ENCODE measurements at regions not wholly inside any gene's neighbourhood (a gene's known extent, or its start where the extent isn't known, plus 50 kb on each side); places are given as distances from the start of the nearest gene placed in this dataset.
A peak's percentile ranks its signal among the peaks of the same experiment; 100 is the strongest.

GRCh38 chr17:77882481-77883212 lies 75.9 kb upstream of the TNRC6C start:
- H3K27ac ChIP-seq (ENCODE audit: low read depth): no peak overlapping the region
- no peak for DNase-seq (ENCODE audit: extremely low spot score)
- no peaks in the 10 kb centered on the region for H3K36me3 ChIP-seq (ENCODE audit: insufficient read depth)
- H3K4me3 ChIP-seq (ENCODE audit: low read depth, low read length): no peak overlapping the region
- H3K4me1 ChIP-seq (ENCODE audit: insufficient read depth): no peaks in the 10 kb centered on the region
- WGBS: 52% methylated on average over 12 of the region's 12 CpGs

GRCh38 chr17:77883213-77883650 lies 75.3 kb upstream of the TNRC6C start:
- WGBS: 94% methylated on average over 10 of the region's 10 CpGs
- Histone ChIP-seq H3K27ac (ENCODE audit: low read depth) (no peak overlapping the region), H3K36me3 (ENCODE audit: insufficient read depth) (no peaks in the 10 kb centered on the region), H3K4me1 (ENCODE audit: insufficient read depth) (no peaks in the 10 kb centered on the region), H3K4me3 (ENCODE audit: low read depth, low read length) (no peak overlapping the region)
- no peak for DNase-seq (ENCODE audit: extremely low spot score)

GRCh38 chr17:77884019-77884418 lies 74.5 kb upstream of the TNRC6C start:
- Histone ChIP-seq H3K4me3 (ENCODE audit: low read depth, low read length) (no peak overlapping the region), H3K4me1 (ENCODE audit: insufficient read depth) (no peaks in the 10 kb centered on the region), H3K27ac (ENCODE audit: low read depth) (no peak overlapping the region), H3K36me3 (ENCODE audit: insufficient read depth) (no peaks in the 10 kb centered on the region)
- 72% methylated on average over 11 of the region's 11 CpGs for WGBS
- no peak for DNase-seq (ENCODE audit: extremely low spot score)

DNA sequence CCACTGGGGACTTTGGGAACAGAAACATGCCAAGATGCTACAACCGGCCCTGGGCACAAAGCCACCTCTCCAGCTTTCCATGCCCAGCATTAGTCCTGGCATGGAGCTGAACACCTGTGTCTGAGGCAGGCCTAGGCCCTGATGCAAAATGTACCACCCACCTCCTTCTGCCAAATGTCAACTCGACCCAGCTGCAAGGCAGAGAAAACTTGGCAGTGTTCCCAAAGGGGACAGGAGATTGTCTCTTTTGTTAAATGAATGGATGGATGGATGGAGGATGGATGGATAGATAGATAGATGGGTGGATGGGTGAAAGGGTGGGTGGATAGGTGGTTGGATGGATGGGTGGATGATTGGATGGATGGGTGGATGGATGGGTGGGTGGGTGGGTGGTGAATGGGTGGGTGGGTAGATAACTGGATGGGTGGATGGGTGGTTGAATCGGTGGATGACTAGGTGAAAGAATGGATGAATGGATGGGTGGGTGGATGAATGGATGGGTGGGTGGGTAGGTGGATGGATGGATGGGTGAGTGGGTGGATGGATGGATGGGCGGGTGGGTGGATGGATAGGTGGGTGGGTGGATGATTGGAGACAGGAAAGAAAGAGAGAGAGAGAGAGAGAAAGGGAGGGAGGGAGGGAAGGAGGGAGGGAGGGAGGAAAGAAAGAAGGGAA lies 73.4 kb upstream of the TNRC6C start:
- no peak for DNase-seq (ENCODE audit: extremely low spot score)
- 82% methylated on average over 4 of the region's 4 CpGs for WGBS
- H3K4me3 ChIP-seq (ENCODE audit: low read depth, low read length): no peak overlapping the region
- no peak overlapping the region for H3K27ac ChIP-seq (ENCODE audit: low read depth)
- H3K36me3 ChIP-seq (ENCODE audit: insufficient read depth): no peaks in the 10 kb centered on the region
- H3K4me1 ChIP-seq (ENCODE audit: insufficient read depth): no peaks in the 10 kb centered on the region

DNA sequence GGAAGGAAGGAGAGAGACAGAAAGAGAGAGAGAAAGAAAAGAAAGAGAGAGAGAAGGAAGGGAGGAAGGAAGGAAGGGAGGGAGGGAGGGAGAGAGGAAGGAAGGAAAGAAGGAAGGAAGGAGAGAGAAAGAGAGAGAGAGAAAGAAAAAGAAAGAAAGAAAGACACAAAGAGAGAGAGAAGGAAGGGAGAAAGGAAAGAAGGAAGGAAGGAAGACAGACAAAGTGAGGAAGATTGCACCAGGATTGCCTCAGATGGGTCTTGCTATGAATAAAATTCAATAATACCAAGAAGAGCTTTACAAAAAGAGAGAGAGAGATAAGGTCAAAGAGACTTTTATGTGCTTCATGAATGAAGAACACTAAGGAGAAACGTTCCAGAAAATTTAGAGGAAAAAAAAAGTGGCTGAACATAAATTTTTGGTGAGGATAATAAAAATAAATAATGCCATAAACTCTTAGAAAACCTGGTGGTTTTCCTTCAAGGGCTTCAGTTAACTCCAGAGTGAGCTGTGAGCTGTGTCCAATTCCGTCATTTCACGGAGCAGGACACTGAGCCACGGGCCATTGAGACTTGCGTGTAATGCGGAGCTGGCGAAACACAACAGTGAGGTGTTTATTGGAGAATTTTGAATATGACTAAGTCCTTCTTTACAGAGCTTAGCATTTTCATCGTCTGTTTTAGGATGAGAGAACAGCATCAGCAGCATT lies 72.7 kb upstream of the TNRC6C start:
- 76% methylated on average over 8 of the region's 8 CpGs for WGBS

GRCh38 chr17:77886387-77886728 lies 72.1 kb upstream of the TNRC6C start:
- H3K36me3 ChIP-seq (ENCODE audit: insufficient read depth): no peaks in the 10 kb centered on the region
- peak overlapping the region; percentile 12 for H3K27ac ChIP-seq (ENCODE audit: low read depth)
- no peaks in the 10 kb centered on the region for H3K4me1 ChIP-seq (ENCODE audit: insufficient read depth)
- no peak for DNase-seq (ENCODE audit: extremely low spot score)
- no peak overlapping the region for H3K4me3 ChIP-seq (ENCODE audit: low read depth, low read length)
- WGBS: 81% methylated on average over 13 of the region's 13 CpGs

More for the DNA sequence above, 72.7 kb upstream of the TNRC6C start:
- H3K27ac ChIP-seq (ENCODE audit: low read depth): no peak overlapping the region
- no peak for DNase-seq (ENCODE audit: extremely low spot score)
- no peaks in the 10 kb centered on the region for H3K4me1 ChIP-seq (ENCODE audit: insufficient read depth)
- no peaks in the 10 kb centered on the region for H3K36me3 ChIP-seq (ENCODE audit: insufficient read depth)
- H3K4me3 ChIP-seq (ENCODE audit: low read depth, low read length): no peak overlapping the region

DNA sequence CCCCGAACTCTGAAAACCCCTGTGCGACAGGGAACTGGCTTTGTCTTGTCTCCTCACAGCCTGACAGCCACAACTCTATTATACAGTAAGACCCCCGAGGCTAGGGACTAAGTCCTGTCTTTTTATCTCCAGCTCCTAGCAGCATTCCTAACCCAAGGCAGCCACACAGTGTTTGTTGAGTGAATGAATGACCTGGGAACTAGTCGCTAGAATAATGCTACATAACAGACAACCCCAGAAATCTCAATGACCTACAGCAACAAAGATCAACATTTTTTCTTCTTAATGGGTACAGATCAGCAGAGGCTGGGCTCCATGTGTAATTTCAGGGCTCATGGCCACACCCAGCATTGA lies 71.4 kb upstream of the TNRC6C start:
- no peak for DNase-seq (ENCODE audit: extremely low spot score)
- Histone ChIP-seq H3K4me1 (ENCODE audit: insufficient read depth) (no peaks in the 10 kb centered on the region), H3K4me3 (ENCODE audit: low read depth, low read length) (peak overlapping the region; percentile 49), H3K36me3 (ENCODE audit: insufficient read depth) (no peaks in the 10 kb centered on the region), H3K27ac (ENCODE audit: low read depth) (no peak overlapping the region)
- WGBS: 76% methylated on average over 4 of the region's 4 CpGs

- no peaks in the 10 kb centered on the region for H3K4me1 ChIP-seq (ENCODE audit: insufficient read depth)
- DNase-seq (ENCODE audit: extremely low spot score): no peak
- 3% methylated on average over 44 of the region's 44 CpGs for WGBS
- H3K27ac ChIP-seq (ENCODE audit: low read depth): peak overlapping the region; percentile 57
- peak overlapping the region; percentile 49 for H3K4me3 ChIP-seq (ENCODE audit: low read depth, low read length)
- H3K36me3 ChIP-seq (ENCODE audit: insufficient read depth): no peaks in the 10 kb centered on the region
These were observed 70.8 kb upstream of the TNRC6C start for GRCh38 chr17:77887464-77888241.

DNA sequence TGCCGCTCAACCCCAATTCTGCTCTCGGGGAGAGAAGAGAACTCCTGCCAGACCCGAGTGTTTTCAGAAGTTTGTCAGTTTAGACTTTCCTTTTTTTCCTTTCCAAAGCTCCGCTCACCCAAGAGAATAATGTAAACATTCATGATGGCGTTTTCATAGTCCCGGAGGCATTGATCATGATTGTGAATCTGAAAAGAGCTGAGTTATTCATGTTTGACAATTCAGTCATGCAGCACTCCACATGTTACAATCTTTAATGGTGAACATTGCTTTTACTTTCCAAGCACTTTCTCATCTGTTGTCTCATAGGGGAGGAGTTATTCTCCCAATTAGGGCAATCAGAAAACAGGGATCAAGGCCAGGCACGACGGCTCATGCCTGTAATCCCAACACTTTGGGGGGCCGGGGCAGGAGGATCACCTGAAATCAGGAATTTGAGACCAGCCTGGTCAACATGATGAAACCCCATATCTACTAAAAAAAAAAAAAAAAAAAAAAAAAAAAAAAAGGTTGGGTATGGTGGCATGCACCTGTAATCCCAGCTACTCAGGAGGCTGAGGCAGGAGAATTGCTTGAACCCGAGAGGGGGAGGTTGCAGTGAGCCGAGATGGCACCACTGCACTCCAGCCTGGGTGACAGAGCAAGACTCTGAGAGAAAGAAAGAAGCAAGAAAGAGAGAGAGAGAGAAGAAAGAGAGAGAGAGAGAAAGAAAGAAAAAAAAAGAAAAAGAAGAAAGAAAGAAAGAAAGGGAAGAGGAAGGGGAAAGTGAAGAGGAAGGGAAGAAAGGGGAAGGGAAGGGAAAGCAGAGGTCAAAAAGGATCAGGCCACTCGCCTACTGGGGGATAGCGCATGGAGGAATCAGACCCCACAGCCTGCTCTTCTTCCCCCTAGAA lies 70.0 kb upstream of the TNRC6C start:
- 39% methylated on average over 13 of the region's 13 CpGs for WGBS
- DNase-seq (ENCODE audit: extremely low spot score): no peak

GRCh38 chr17:77889135-77889505 lies 69.4 kb upstream of the TNRC6C start:
- H3K4me3 ChIP-seq (ENCODE audit: low read depth, low read length): no peak overlapping the region
- no peaks in the 10 kb centered on the region for H3K36me3 ChIP-seq (ENCODE audit: insufficient read depth)
- H3K27ac ChIP-seq (ENCODE audit: low read depth): no peak overlapping the region
- H3K4me1 ChIP-seq (ENCODE audit: insufficient read depth): no peaks in the 10 kb centered on the region
- WGBS: 94% methylated on average over 4 of the region's 4 CpGs
- no peak for DNase-seq (ENCODE audit: extremely low spot score)

More for the DNA sequence above, 70.0 kb upstream of the TNRC6C start:
- Histone ChIP-seq H3K4me3 (ENCODE audit: low read depth, low read length) (peak overlapping the region; percentile 49), H3K27ac (ENCODE audit: low read depth) (peak overlapping the region; percentile 57), H3K4me1 (ENCODE audit: insufficient read depth) (no peaks in the 10 kb centered on the region), H3K36me3 (ENCODE audit: insufficient read depth) (no peaks in the 10 kb centered on the region)

DNA sequence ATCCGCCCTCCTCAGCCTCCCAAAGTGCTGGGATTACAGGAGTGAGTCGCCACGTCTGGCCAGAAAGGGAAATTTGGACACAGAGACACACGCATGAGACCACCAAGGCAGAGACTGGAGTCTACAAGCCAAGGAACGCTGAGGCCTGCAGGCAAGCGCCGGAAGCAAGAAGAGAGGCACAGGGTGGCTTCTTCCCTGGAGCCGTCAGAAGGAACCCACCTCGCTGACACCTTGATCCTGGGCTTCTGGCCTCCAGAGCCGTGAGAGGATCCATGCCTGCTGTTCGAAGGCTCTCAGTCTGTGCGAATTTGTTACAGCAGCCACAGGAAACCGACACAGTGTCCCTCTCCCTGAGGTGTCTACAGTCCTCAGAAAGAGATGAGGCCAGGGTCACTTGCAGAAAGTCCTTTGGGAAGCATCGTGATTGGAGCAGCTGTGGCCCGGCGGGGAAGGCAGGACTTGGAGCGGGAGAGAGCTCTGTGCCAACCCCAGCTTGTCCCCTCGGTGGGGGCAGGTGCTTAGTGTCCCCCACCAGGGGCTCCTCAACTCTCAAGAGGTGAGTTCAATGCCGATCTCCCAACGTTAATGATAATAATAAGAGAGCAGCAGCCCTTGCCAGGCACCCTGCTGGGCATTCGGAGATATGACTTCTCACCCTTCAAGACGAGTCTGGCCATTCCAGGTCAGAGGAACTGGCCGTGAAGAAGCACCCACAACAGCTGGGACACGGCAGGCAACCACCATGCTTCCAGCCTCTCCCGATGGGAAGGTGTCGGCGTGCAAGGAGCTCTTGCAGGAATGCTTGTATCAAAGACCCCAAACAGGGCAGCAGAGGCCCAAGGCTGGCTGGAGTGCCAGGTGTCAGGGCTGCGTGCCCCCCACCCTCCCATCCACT lies 68.4 kb upstream of the TNRC6C start:
- no peak for DNase-seq (ENCODE audit: extremely low spot score)
- Histone ChIP-seq H3K4me3 (ENCODE audit: low read depth, low read length) (no peak overlapping the region), H3K36me3 (ENCODE audit: insufficient read depth) (no peaks in the 10 kb centered on the region), H3K27ac (ENCODE audit: low read depth) (no peak overlapping the region), H3K4me1 (ENCODE audit: insufficient read depth) (no peaks in the 10 kb centered on the region)
- 91% methylated on average over 28 of the region's 28 CpGs for WGBS

DNA sequence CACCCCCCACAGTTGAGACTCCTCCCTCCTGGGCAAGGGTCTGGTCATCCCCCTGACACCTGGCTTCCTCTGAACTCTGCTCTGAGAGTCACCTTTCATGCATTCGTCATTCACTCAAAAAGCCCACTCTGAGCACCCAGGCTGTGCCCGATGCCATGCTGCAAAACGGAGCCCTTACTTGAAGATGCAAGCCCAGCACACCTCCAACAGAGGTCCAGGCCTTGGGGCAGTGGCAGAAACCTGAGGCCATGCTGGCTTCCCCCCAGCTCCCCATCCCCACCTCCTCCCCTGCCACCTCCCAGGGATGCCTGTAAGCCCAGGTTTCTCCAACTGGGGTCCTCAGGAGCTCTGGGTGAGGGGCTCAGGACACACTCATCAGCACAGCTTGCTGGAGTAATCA lies 67.7 kb upstream of the TNRC6C start:
- no peak overlapping the region for H3K27ac ChIP-seq (ENCODE audit: low read depth)
- no peaks in the 10 kb centered on the region for H3K4me1 ChIP-seq (ENCODE audit: insufficient read depth)
- H3K4me3 ChIP-seq (ENCODE audit: low read depth, low read length): no peak overlapping the region
- WGBS: 95% methylated on average over 3 of the region's 3 CpGs
- DNase-seq (ENCODE audit: extremely low spot score): no peak
- H3K36me3 ChIP-seq (ENCODE audit: insufficient read depth): no peaks in the 10 kb centered on the region
